GM12872 (cell line): ENCODE measurements at regions not wholly inside any gene's neighbourhood (a gene's known extent, or its start where the extent isn't known, plus 50 kb on each side); places are given as distances from the start of the nearest gene placed in this dataset.

ENCODE experiments used
- TF ChIP-seq, protein P1 (sequence below): IDR thresholded peaks from 3 replicates; pipeline ENCODE4 v1.5.1; 2011; ENCODE audit warnings: low read depth, mild to moderate bottlenecking, low read length, moderate library complexity; ENCODE audit not compliant: insufficient read depth

DNA sequence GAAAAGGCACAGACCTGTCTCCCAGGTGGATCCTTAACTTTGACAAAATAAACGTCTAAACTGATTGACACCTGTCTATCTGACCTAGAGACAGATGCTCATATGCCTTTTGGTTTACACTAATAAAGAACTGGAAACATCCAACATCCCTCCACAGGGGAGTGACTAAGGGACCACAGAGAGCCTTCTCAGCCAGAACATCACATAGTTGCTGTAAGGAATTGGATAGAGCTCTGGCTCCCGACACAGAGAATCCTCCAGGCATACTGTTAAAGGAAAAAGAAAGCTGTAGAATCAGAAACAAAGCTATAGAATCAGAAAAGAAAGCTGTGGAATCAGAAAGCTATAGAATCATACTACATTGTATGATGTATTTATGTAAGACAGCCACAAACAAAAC lies 258.8 kb downstream of the STK31 start:
- TF ChIP-seq, protein P1, sequence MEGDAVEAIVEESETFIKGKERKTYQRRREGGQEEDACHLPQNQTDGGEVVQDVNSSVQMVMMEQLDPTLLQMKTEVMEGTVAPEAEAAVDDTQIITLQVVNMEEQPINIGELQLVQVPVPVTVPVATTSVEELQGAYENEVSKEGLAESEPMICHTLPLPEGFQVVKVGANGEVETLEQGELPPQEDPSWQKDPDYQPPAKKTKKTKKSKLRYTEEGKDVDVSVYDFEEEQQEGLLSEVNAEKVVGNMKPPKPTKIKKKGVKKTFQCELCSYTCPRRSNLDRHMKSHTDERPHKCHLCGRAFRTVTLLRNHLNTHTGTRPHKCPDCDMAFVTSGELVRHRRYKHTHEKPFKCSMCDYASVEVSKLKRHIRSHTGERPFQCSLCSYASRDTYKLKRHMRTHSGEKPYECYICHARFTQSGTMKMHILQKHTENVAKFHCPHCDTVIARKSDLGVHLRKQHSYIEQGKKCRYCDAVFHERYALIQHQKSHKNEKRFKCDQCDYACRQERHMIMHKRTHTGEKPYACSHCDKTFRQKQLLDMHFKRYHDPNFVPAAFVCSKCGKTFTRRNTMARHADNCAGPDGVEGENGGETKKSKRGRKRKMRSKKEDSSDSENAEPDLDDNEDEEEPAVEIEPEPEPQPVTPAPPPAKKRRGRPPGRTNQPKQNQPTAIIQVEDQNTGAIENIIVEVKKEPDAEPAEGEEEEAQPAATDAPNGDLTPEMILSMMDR, result no peak

DNA sequence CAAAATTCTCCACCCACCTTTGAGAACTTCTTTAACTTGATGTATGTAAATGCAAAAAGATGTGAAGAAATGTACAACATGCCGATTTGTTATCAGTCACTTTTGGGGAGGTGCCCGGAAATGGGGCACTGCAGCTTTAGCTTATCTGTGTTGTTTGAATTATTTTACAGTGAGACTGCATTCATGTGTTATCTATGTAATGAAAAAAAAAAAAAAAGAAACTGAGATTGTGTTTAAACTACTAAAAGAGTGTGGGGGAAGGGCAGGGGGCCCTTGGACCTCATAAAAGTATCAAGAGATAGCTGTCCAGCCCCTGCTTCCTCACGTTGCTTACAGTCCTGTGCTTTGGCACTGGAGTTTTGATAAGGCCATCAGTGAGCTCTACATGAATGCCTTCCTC lies 259.4 kb downstream of the STK31 start:
- TF ChIP-seq, protein P1, result no peak

DNA sequence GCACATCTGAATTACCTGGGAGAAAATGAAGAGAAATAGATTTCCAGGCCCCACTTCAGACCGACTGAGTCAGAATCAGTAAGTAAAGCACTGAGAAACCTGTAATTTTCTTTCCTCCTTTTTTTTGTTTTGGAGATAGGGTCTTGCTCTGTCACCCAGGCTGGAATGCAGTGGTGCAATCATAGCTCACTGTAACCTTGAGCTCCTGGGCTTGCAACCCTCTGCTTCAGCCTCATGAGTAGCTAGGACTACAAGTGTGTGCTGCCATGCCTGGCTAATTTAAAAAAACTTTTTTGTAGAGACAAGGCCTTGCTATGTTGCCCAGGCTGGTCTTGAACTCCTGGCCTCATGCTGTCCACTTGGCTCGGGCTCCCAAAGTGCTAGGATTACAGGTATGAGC lies 260.2 kb downstream of the STK31 start:
- TF ChIP-seq, protein P1, result no peak

DNA sequence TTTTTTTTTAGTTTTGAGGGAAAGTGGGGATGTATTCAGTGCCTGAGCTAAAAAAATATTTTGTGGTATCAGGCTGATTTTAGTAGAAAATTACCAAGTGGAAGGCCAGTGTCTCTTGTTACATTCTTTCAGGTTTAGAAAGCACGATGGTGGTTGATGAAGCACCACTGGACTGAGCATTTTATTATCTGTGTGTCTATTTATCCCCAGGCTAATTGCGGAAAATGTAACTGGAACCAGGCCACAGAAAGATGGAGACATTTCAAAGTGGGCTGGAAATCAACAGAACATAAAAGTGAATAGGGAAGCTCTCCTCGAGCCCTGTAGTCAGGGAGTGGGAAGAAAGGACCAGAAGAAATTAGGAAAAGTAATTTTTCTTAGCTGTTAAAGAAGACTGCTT lies 261.0 kb downstream of the STK31 start:
- TF ChIP-seq, protein P1, result no peak

DNA sequence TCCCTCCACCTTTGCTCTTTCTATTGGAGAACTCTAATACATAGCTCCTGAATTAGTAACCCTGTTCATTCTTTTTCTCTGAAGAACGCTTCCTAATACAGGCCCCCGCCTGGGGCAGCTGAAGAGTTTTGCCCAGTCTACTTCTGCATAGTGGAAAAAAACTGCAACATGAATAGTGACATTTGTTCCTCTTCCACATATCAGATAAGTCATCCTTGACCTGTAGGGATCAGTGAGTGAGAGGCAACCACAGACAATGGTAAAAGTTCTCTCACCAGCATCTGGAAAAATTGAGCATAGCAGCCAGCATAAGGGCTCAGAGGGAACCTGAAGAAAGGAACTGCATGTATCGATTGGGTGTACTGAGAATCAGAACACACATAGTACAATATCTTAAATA lies 262.0 kb downstream of the STK31 start:
- TF ChIP-seq, protein P1, result no peak

DNA sequence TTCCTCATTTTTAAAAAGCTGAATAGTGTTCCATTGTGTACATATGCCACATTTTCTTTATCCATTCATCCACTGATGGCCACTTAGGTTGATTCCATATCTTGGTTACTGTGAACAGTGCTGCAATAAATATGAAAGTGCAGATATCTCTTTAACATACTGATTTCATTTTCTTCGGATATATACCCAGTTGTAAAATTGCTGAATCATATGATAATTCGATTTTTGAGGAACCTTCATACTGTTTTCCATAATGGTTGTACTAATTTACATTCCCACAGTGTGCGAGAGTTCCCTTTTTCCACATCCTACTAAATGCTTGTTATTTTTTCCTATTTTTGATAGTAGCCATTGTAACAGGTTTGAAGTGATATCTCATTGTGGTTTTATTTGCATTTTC lies 263.2 kb downstream of the STK31 start:
- TF ChIP-seq, protein P1, result no peak

DNA sequence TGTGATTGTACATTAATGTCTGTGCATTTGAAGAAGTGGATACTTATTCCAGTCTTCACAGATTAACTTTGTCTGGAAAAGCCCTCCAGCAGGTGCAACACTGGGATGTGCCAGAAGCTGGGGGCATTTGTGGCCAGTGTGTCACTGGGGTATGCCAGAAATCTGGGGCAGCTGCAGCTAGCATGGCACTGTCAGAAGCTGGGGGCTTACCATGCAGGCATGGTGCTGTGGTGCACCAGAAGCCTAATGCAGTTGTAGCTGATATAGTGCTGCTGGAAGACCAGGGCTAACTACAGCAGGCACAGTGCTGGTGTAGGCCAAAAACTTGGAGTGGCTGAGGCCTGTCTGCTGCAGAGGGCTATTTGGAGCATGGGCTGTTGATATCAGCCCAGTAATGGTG lies 270.1 kb downstream of the STK31 start:
- TF ChIP-seq, protein P1, result no peak

DNA sequence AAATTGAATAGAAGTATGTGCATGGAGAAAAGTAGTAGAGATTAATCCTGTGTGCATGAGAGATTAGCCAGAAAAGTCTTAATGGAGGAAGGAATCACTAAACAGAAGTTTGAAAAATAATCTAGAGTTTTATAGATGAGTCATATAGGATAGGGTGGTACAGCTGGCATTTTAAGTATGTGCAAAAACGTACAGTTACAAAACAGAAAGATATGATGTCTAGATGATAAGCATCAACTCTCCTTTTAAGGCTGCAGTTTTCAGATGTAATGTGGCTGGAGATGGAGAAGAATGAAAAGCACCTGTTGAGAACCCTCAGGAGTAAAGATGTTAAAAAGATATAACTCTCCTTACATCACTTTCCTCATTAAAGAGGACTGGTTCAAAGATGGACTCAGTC lies 271.3 kb downstream of the STK31 start:
- TF ChIP-seq, protein P1, result no peak
